ENCODE measurements at regions not wholly inside any gene's neighbourhood (a gene's known extent, or its start where the extent isn't known, plus 50 kb on each side); places are given as distances from the start of the nearest gene placed in this dataset.

GRCh38 chr1:216804111-216804510, 80.9 kb upstream of the ESRRG start:
- BruUV-seq (replicated peaks), result no TSS peak
- no peak overlapping the region for H2AFZ ChIP-seq (replicated peaks; ENCODE audit: low read length, poor library complexity)
- no peaks in the 10 kb centered on the region for H3K4me1 ChIP-seq (ENCODE audit: control insufficient read depth, insufficient read depth, low read length)
- H3K9me1 ChIP-seq (ENCODE audit: insufficient read depth, low read length), result no peaks in the 10 kb centered on the region
- H3K4me3 ChIP-seq (ENCODE audit: insufficient read depth, low read depth, low read length), result no peak overlapping the region
- dilution Hi-C loops (cut with HindIII; ENCODE audit: low sequenced_read_pairs, unreplicated experiment) (no loop called here), intact Hi-C loops (cut with micrococcal nuclease) (no loop called here), in situ Hi-C loops (cut with MboI; ENCODE audit: low sequenced_read_pairs) (no loop called here)
- H3K9me3 ChIP-seq (ENCODE audit: control insufficient read depth, insufficient read depth, low read length), result no peaks in the 10 kb centered on the region
- no peak overlapping the region for H3K23ac ChIP-seq (ENCODE audit: low read depth, low read length)
- 63% methylated on average over 4 of the region's 7 CpGs; no CpG with 5 or more reads in 1 of the 2 experiments for WGBS, 2 experiments (ENCODE audit: extremely low coverage in 2 of 2, insufficient read length in 1 of 2)
- H3K18ac ChIP-seq (ENCODE audit: low read depth, low read length), result no peak overlapping the region
- H3K79me1 ChIP-seq (ENCODE audit: low read depth in 1 of 2, low read length in 2 of 2), result no peaks in the 10 kb centered on the region
- H4K20me1 ChIP-seq (ENCODE audit: insufficient read depth, low read length), result no peaks in the 10 kb centered on the region
- no peak overlapping the region for H4K8ac ChIP-seq (ENCODE audit: low read depth in 2 of 2, low read length in 2 of 2)
- no peak overlapping the region for H2AK5ac ChIP-seq (ENCODE audit: low read depth, low read length)
- no peak overlapping the region for H4K91ac ChIP-seq (ENCODE audit: insufficient read depth, low read depth, low read length)
- H3K4ac ChIP-seq (ENCODE audit: low read depth, low read length), result no peak overlapping the region
- no peak for TF ChIP-seq CTCF (conservative IDR thresholded peaks at IDR 0.05; ENCODE audit: low read depth, low read length)
- TF ChIP-seq USF2 (IDR thresholded peaks at IDR 0.05; ENCODE audit: low read depth, low read length), result no peak
- TF ChIP-seq CEBPB (IDR thresholded peaks at IDR 0.05; ENCODE audit: low read depth, low read length), result no peak
- TF ChIP-seq, protein P1, sequence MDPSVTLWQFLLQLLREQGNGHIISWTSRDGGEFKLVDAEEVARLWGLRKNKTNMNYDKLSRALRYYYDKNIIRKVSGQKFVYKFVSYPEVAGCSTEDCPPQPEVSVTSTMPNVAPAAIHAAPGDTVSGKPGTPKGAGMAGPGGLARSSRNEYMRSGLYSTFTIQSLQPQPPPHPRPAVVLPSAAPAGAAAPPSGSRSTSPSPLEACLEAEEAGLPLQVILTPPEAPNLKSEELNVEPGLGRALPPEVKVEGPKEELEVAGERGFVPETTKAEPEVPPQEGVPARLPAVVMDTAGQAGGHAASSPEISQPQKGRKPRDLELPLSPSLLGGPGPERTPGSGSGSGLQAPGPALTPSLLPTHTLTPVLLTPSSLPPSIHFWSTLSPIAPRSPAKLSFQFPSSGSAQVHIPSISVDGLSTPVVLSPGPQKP (IDR thresholded peaks at IDR 0.05; ENCODE audit: borderline replicate concordance, low read depth, low read length), result no peak
- no peak for TF ChIP-seq MAZ (IDR thresholded peaks at IDR 0.05; ENCODE audit: borderline replicate concordance, low read depth, low read length)
- TF ChIP-seq MAFK (IDR thresholded peaks at IDR 0.05; ENCODE audit: low read depth, low read length), result no peak
- no peak for TF ChIP-seq SMC3 (IDR thresholded peaks at IDR 0.05; ENCODE audit: low read depth, low read length)
- no peak for TF ChIP-seq FOS (IDR thresholded peaks at IDR 0.05; ENCODE audit: low read depth, low read length)
- no peak for TF ChIP-seq POLR2A (IDR thresholded peaks at IDR 0.05; ENCODE audit: low read depth, low read length)
- TF ChIP-seq MXI1 (IDR thresholded peaks at IDR 0.05; ENCODE audit: borderline replicate concordance, low read depth, low read length), result no peak
- no peak for TF ChIP-seq CHD1 (IDR thresholded peaks at IDR 0.05; ENCODE audit: low read depth, low read length)
- TF ChIP-seq RCOR1 (IDR thresholded peaks at IDR 0.05; ENCODE audit: insufficient replicate concordance, low read length), result no peak
- TF ChIP-seq BHLHE40 (IDR thresholded peaks at IDR 0.05; ENCODE audit: low read depth, low read length), result no peak
- no peak for TF ChIP-seq RAD21 (IDR thresholded peaks at IDR 0.05; ENCODE audit: low read length)
- TF ChIP-seq RFX5 (IDR thresholded peaks at IDR 0.05; ENCODE audit: low read depth, low read length), result no peak
- TF ChIP-seq NFE2L2 (IDR thresholded peaks at IDR 0.05; ENCODE audit: low read depth, low read length), result no peak
- no peaks in the 10 kb centered on the region for H3K36me3 ChIP-seq (ENCODE audit: control insufficient read depth, insufficient read depth, low read length)
- CTCF ChIA-PET, result interaction anchor here (2.2 kb wide), 1 partner anchor 32 kb away, joined by 7 read pairs; no protein-coding TSS in a partner anchor
- no peak overlapping the region for H4K5ac ChIP-seq (ENCODE audit: low read depth, low read length)
- H2BK15ac ChIP-seq (ENCODE audit: low read depth, low read length), result no peak overlapping the region
- no peak overlapping the region for H3K14ac ChIP-seq (replicated peaks; ENCODE audit: low read depth, low read length)
- H3K56ac ChIP-seq (ENCODE audit: extremely low read depth, insufficient read depth, low read length), result no peak overlapping the region
- H3K27me3 ChIP-seq (ENCODE audit: control insufficient read depth, insufficient read depth, low read length), result no peaks in the 10 kb centered on the region
- DNase-seq, result no peak
- no peak overlapping the region for H3K4me2 ChIP-seq (ENCODE audit: low read depth, low read length)
- H2AK9ac ChIP-seq (replicated peaks; ENCODE audit: low read depth, low read length, poor library complexity), result no peak overlapping the region
- no peak overlapping the region for H3K9ac ChIP-seq (ENCODE audit: low read depth, low read length)
- no peak overlapping the region for H3K27ac ChIP-seq (ENCODE audit: insufficient read depth, low read length)
- no peak overlapping the region for H2BK20ac ChIP-seq (ENCODE audit: low read depth, low read length)
- no peak overlapping the region for H2BK5ac ChIP-seq (ENCODE audit: low read depth, low read length, poor library complexity, severe bottlenecking)
- no peak overlapping the region for H2BK120ac ChIP-seq (ENCODE audit: low read depth, low read length)
- no peak for ATAC-seq (ENCODE audit: low read depth)
- POLR2A ChIA-PET (ENCODE audit: unreplicated experiment), result no interaction called here

Data from IMR-90 (cell line).